H1 (cell line): ENCODE measurements at regions not wholly inside any gene's neighbourhood (a gene's known extent, or its start where the extent isn't known, plus 50 kb on each side); places are given as distances from the start of the nearest gene placed in this dataset.

Experiments
- CTCF ChIA-PET: fragments of 300-600 bp; sonication (Branson Sonifier 250); formaldehyde crosslinking; loops from one replicate; lab custom pipeline; 2021; ENCODE audit not compliant: partially characterized antibody; lab: Charles Lee
- POLR2A ChIA-PET: fragments of 300-600 bp; sonication (Branson Sonifier 250); formaldehyde crosslinking; loops from one replicate; lab custom pipeline; 2021; ENCODE audit warnings: inconsistent platforms; ENCODE audit not compliant: partially characterized antibody; lab: Charles Lee
- DNase-seq, 2 experiments: peaks; one replicate each; pipeline versions ENCODE4 v3.0.0 to v3.0.0-alpha.2; 2010 to 2022; ENCODE audit warnings: low spot score in 2 of 2, low read depth in 1 of 2, mixed read lengths in 1 of 2
- FAIRE-seq: peaks from 2 replicates; lab custom pipeline; 2011; peaks lifted over from hg19 to GRCh38; lab: Jason Lieb, UNC
- H2AFZ ChIP-seq: 2 replicates; pipeline ENCODE4 v1.8.1; 2012; ENCODE audit warnings: low read length, inconsistent platforms
- H2AK5ac ChIP-seq: 2 replicates; pipeline ENCODE4 v1.6.1; 2013; ENCODE audit warnings: low read depth, low read length
- H2BK120ac ChIP-seq: replicated peaks from 2 replicates; pipeline ENCODE3; 2013; ENCODE audit warnings: low read depth, low read length, inconsistent platforms
- H2BK12ac ChIP-seq: 2 replicates; pipeline ENCODE4 v1.6.1; 2013; ENCODE audit warnings: low read depth, low read length
- H2BK15ac ChIP-seq: 2 replicates; pipeline ENCODE4 v1.6.1; 2013; ENCODE audit warnings: low read length
- H2BK20ac ChIP-seq: 2 replicates; pipeline ENCODE4 v1.6.1; 2013; ENCODE audit warnings: low read length
- H2BK5ac ChIP-seq: 2 replicates; pipeline ENCODE4 v1.6.1; 2013; ENCODE audit warnings: low read depth, low read length
- H3K14ac ChIP-seq: 2 replicates; pipeline ENCODE4 v1.6.1; 2013; ENCODE audit warnings: inconsistent platforms; ENCODE audit not compliant: insufficient read length
- H3K18ac ChIP-seq: 2 replicates; pipeline ENCODE4 v1.6.1; 2013; ENCODE audit warnings: low read length; ENCODE audit errors: extremely low read depth
- H3K23ac ChIP-seq: 2 replicates; pipeline ENCODE4 v1.6.1; 2013; ENCODE audit warnings: inconsistent platforms; ENCODE audit not compliant: insufficient read length
- H3K23me2 ChIP-seq: 2 replicates; pipeline ENCODE4 v1.6.1; 2013; ENCODE audit warnings: low read depth, low read length
- H3K27ac ChIP-seq: 2 replicates; pipeline ENCODE4 v1.6.1; 2011; ENCODE audit warnings: low read depth, low read length, inconsistent platforms
- H3K27me3 ChIP-seq, 4 experiments: replicated peaks in 1 of 4; 1 replicate in 1 of 4; 2 replicates in 3 of 4; pipeline versions ENCODE4 v1.6.1 to v1.8.1; 2011 to 2013; ENCODE audit warnings: low read length in 3 of 4, mild to moderate bottlenecking in 3 of 4, inconsistent platforms in 2 of 4, mixed read lengths in 2 of 4, moderate library complexity in 1 of 4; ENCODE audit not compliant: control insufficient read depth in 3 of 4, insufficient read depth in 3 of 4; ENCODE audit errors: extremely low read depth in 1 of 4
- H3K36me3 ChIP-seq, 4 experiments: 2 replicates each; pipeline versions ENCODE4 v1.6.1 to v1.8.1; 2011 to 2013; ENCODE audit warnings: mild to moderate bottlenecking in 4 of 4, low read length in 3 of 4, moderate library complexity in 2 of 4, control low read depth in 1 of 4, inconsistent platforms in 1 of 4; ENCODE audit not compliant: insufficient read depth in 4 of 4, control insufficient read depth in 2 of 4
- H3K4ac ChIP-seq: replicated peaks from 2 replicates; pipeline ENCODE3; 2013; ENCODE audit warnings: low read length, low read depth, mixed read lengths, inconsistent platforms; ENCODE audit not compliant: insufficient read length
- H3K4me1 ChIP-seq, 4 experiments: replicated peaks in 1 of 4; 1 replicate in 1 of 4; 2 replicates in 3 of 4; pipeline versions ENCODE4 v1.6.1 to v1.8.1; 2011 to 2013; ENCODE audit warnings: low read length in 3 of 4, inconsistent platforms in 2 of 4, mixed read lengths in 1 of 4; ENCODE audit not compliant: insufficient read depth in 4 of 4, control insufficient read depth in 3 of 4
- H3K4me2 ChIP-seq, 2 experiments: 2 replicates each; pipeline versions ENCODE4 v1.6.1 to v1.8.1; 2011 to 2013; ENCODE audit warnings: low read depth in 2 of 2, low read length in 2 of 2, control low read depth in 1 of 2, inconsistent platforms in 1 of 2, mild to moderate bottlenecking in 1 of 2; ENCODE audit not compliant: insufficient read depth in 1 of 2
- H3K4me3 ChIP-seq, 4 experiments: fragments of 200-600, 300-600 bp in 1 of 4; sonication (generic), shearing (Covaris generic), sonication (Bioruptor Twin) in 1 of 4; 2 replicates each; pipeline versions ENCODE4 v1.5.1 to v1.8.1; 2011 to 2016; ENCODE audit warnings: low read length in 4 of 4, low read depth in 3 of 4, control low read depth in 2 of 4, inconsistent platforms in 2 of 4, mild to moderate bottlenecking in 2 of 4, mixed read lengths in 1 of 4, moderate library complexity in 1 of 4; ENCODE audit not compliant: insufficient read depth in 2 of 4; ENCODE audit errors: extremely low read depth in 1 of 4
- H3K56ac ChIP-seq: replicated peaks from 2 replicates; pipeline ENCODE3; 2013; ENCODE audit warnings: low read depth, mild to moderate bottlenecking, mixed read lengths, low read length, inconsistent platforms; ENCODE audit not compliant: insufficient read length
- H3K79me1 ChIP-seq: 2 replicates; pipeline ENCODE4 v1.6.1; 2013; ENCODE audit warnings: low read depth, low read length, control low read depth
- H3K79me2 ChIP-seq, 2 experiments: 2 replicates each; pipeline versions ENCODE4 v1.6.1 to v1.8.1; 2012 to 2013; ENCODE audit warnings: low read length in 2 of 2, mild to moderate bottlenecking in 2 of 2, inconsistent platforms in 1 of 2; ENCODE audit not compliant: insufficient read depth in 2 of 2, control insufficient read depth in 1 of 2
- H3K9ac ChIP-seq, 4 experiments: replicated peaks in 1 of 4; 1 replicate in 1 of 4; 2 replicates in 3 of 4; pipeline versions ENCODE4 v1.6.1 to v1.8.1; 2011 to 2013; ENCODE audit warnings: low read depth in 3 of 4, low read length in 3 of 4, control low read depth in 2 of 4, mild to moderate bottlenecking in 2 of 4, moderate library complexity in 2 of 4, inconsistent platforms in 1 of 4; ENCODE audit errors: extremely low read depth in 1 of 4
- H3K9me3 ChIP-seq, 2 experiments: 2 replicates each; pipeline versions ENCODE4 v1.6.1 to v1.8.1; 2012 to 2013; ENCODE audit warnings: mild to moderate bottlenecking in 2 of 2, moderate library complexity in 2 of 2, control low read depth in 1 of 2, inconsistent platforms in 1 of 2, low read depth in 1 of 2, low read length in 1 of 2, mixed read lengths in 1 of 2; ENCODE audit not compliant: insufficient read depth in 2 of 2
- H4K20me1 ChIP-seq, 2 experiments: replicated peaks in 1 of 2; 2 replicates each; pipeline versions ENCODE3 to v1.8.1; 2011 to 2013; ENCODE audit warnings: inconsistent platforms in 2 of 2, low read length in 2 of 2, mild to moderate bottlenecking in 1 of 2; ENCODE audit not compliant: insufficient read depth in 2 of 2, control insufficient read depth in 1 of 2
- H4K5ac ChIP-seq: 2 replicates; pipeline ENCODE4 v1.6.1; 2013; ENCODE audit warnings: low read length, low read depth, mixed read lengths, inconsistent platforms; ENCODE audit not compliant: insufficient read length
- H4K8ac ChIP-seq: 2 replicates; pipeline ENCODE4 v1.8.0; 2013; ENCODE audit warnings: mild to moderate bottlenecking, moderate library complexity, low read length, inconsistent platforms; ENCODE audit not compliant: insufficient read depth; ENCODE audit errors: extremely low read depth
- H4K91ac ChIP-seq: replicated peaks from 2 replicates; pipeline ENCODE3; 2013; ENCODE audit warnings: low read length, mixed read lengths, inconsistent platforms; ENCODE audit not compliant: insufficient read length
- BCL11A ChIP-seq, 2 experiments: IDR thresholded peaks; one replicate each; pipeline ENCODE4 v1.6.1; 2011; ENCODE audit warnings: low read depth in 2 of 2, low read length in 2 of 2, mild to moderate bottlenecking in 2 of 2
- CHD1 ChIP-seq: IDR thresholded peaks from 2 replicates; pipeline ENCODE4 v1.6.1; 2012; ENCODE audit warnings: low read depth, low read length, improper control_type of control experiment
- HDAC6 ChIP-seq: IDR thresholded peaks from one replicate; pipeline ENCODE4 v1.7.1; 2012; ENCODE audit warnings: low read depth, mild to moderate bottlenecking, inconsistent platforms, low read length, moderate library complexity
- PHF8 ChIP-seq: fragments of 200-600 bp; sonication (generic); conservative IDR thresholded peaks from 2 replicates; pipeline ENCODE4 v1.7.1; 2012; ENCODE audit warnings: low read depth, mild to moderate bottlenecking, inconsistent platforms, low read length, moderate library complexity
- POU5F1 ChIP-seq: IDR thresholded peaks from 2 replicates; pipeline ENCODE4 v1.6.1; 2011; ENCODE audit warnings: low read depth, mild to moderate bottlenecking, low read length, moderate library complexity
- RAD21 ChIP-seq, 2 experiments: IDR thresholded peaks in 1 of 2; conservative IDR thresholded peaks in 1 of 2; 2 replicates each; pipeline ENCODE4 v1.6.1; 2011; ENCODE audit warnings: low read depth in 2 of 2, low read length in 2 of 2, improper control_type of control experiment in 1 of 2, inconsistent platforms in 1 of 2, mild to moderate bottlenecking in 1 of 2, moderate library complexity in 1 of 2
- RFX5 ChIP-seq: IDR thresholded peaks from 2 replicates; pipeline ENCODE4 v1.6.1; 2011; ENCODE audit warnings: low read depth, low read length, improper control_type of control experiment, borderline replicate concordance
- SIX5 ChIP-seq: IDR thresholded peaks from 2 replicates; pipeline ENCODE4 v1.6.1; 2011; ENCODE audit warnings: mild to moderate bottlenecking, low read depth, low read length
- SRF ChIP-seq: IDR thresholded peaks from 2 replicates; pipeline ENCODE4 v1.6.1; 2011; ENCODE audit warnings: mild to moderate bottlenecking, low read depth, low read length, moderate library complexity
- TEAD4 ChIP-seq: IDR thresholded peaks from 2 replicates; pipeline ENCODE4 v1.6.1; 2012; ENCODE audit warnings: low read depth, low read length, inconsistent platforms, mixed read lengths
- WGBS, 2 experiments: shearing (Covaris generic) in 1 of 2; methylation state at CpG; one replicate each; pipeline versions ENCODE4 v1.1.6 to v1.1.7; 2013 to 2015; ENCODE audit warnings: low lambda C conversion rate in 2 of 2, mixed read lengths in 2 of 2, inconsistent platforms in 1 of 2, low coverage in 1 of 2, missing lambda C conversion rate in 1 of 2; ENCODE audit not compliant: insufficient replicate concordance in 2 of 2, insufficient coverage in 1 of 2, insufficient read length in 1 of 2; ENCODE audit errors: extremely low coverage in 1 of 2, missing lambda C conversion rate in 1 of 2; 5-methylcytosine and 5-hydroxymethylcytosine counted together
- TF ChIP-seq, protein P1 (sequence below): IDR thresholded peaks from 2 replicates; pipeline ENCODE4 v1.6.1; 2011; ENCODE audit warnings: low read depth, mild to moderate bottlenecking, low read length; ENCODE audit not compliant: insufficient read depth
- TF ChIP-seq, protein P2 (sequence below), 3 experiments: IDR thresholded peaks; 1 replicate in 2 of 3; 2 replicates in 1 of 3; pipeline versions ENCODE4 v1.5.1 to v1.6.1; 2011; ENCODE audit warnings: low read length in 3 of 3, mild to moderate bottlenecking in 3 of 3, inconsistent platforms in 2 of 3, low read depth in 1 of 3, moderate library complexity in 1 of 3; ENCODE audit not compliant: insufficient read depth in 1 of 3; ENCODE audit errors: control extremely low read depth in 1 of 3

DNA sequence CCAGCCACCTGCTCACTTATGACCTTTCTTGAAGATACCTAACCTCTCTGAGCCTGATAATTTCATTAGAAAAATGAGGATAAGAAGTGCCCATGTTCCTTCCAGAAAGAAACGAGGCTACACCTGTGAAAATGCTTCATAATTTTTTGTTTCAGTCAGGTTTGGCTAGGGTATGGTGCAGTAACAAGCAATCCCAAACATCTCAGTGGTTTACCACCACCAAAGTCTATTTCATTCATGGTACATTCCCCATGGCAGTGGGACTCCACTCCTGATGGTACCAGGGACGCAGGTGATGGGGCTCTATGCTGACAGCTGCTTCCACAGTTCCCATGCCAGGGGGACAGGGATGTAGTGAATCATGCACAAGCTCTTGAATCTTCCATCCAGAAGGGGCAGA is 147.6 kb upstream of the CES5A start:
- FAIRE-seq (no peak), DNase-seq (no peak)
- H3K56ac ChIP-seq = no peak overlapping the region
- no peak overlapping the region for H3K14ac ChIP-seq
- H4K8ac ChIP-seq = no peak overlapping the region
- H3K23ac ChIP-seq = no peak overlapping the region
- ChIA-PET CTCF (interaction anchor here (0.8 to 2.7 kb wide), 4 partner anchors 11 to 274 kb away, joined by 3 to 8 read pairs (median 4); no protein-coding TSS in a partner anchor), POLR2A (no interaction called here)
- H4K91ac ChIP-seq = no peak overlapping the region
- no peak overlapping the region for H2BK120ac ChIP-seq
- H2BK5ac ChIP-seq = no peak overlapping the region
- H2BK12ac ChIP-seq = no peak overlapping the region
- H4K20me1 ChIP-seq = no peaks in the 10 kb centered on the region
- no peak overlapping the region for H2BK20ac ChIP-seq
- no peaks in the 10 kb centered on the region for H3K79me2 ChIP-seq
- no peaks in the 10 kb centered on the region for H3K79me1 ChIP-seq
- no peak overlapping the region for H4K5ac ChIP-seq
- no peaks in the 10 kb centered on the region for H3K4me1 ChIP-seq
- H3K18ac ChIP-seq = no peak overlapping the region
- peaks cover 9% of the 10 kb centered on the region; the same call in 1 of the 2 replicates for H3K23me2 ChIP-seq
- no peak overlapping the region for H3K4ac ChIP-seq
- H3K27me3 ChIP-seq = no peaks in the 10 kb centered on the region
- no peaks in the 10 kb centered on the region for H3K36me3 ChIP-seq
- WGBS, 2 experiments = 85% methylated on average over 2 of the region's 2 CpGs; no CpG with 5 or more reads in 1 of the 2 experiments
- H3K4me2 ChIP-seq = no peak overlapping the region
- no peak overlapping the region for H3K4me3 ChIP-seq
- H3K27ac ChIP-seq = no peak overlapping the region
- no peak overlapping the region for H3K9ac ChIP-seq
- no peaks in the 10 kb centered on the region for H3K9me3 ChIP-seq
- no peak overlapping the region for H2BK15ac ChIP-seq
- no peak overlapping the region for H2AFZ ChIP-seq
- no peak overlapping the region for H2AK5ac ChIP-seq
- TF ChIP-seq, protein P1, sequence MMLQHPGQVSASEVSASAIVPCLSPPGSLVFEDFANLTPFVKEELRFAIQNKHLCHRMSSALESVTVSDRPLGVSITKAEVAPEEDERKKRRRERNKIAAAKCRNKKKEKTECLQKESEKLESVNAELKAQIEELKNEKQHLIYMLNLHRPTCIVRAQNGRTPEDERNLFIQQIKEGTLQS = no peak
- no peak for TF ChIP-seq SRF
- no peak for TF ChIP-seq BCL11A (IDR thresholded peaks at IDR 0.05; ENCODE audit: low read depth in 2 of 2, low read length in 2 of 2)
- TF ChIP-seq CHD1 = no peak
- no peak for TF ChIP-seq POU5F1
- TF ChIP-seq RAD21 (IDR thresholded peaks at IDR 0.05 in 1 of 2, conservative IDR thresholded peaks at IDR 0.05 in 1 of 2; ENCODE audit: low read depth in 2 of 2, low read length in 2 of 2) = no peak
- no peak for TF ChIP-seq PHF8
- no peak for TF ChIP-seq RFX5
- no peak for TF ChIP-seq SIX5
- TF ChIP-seq, protein P2, sequence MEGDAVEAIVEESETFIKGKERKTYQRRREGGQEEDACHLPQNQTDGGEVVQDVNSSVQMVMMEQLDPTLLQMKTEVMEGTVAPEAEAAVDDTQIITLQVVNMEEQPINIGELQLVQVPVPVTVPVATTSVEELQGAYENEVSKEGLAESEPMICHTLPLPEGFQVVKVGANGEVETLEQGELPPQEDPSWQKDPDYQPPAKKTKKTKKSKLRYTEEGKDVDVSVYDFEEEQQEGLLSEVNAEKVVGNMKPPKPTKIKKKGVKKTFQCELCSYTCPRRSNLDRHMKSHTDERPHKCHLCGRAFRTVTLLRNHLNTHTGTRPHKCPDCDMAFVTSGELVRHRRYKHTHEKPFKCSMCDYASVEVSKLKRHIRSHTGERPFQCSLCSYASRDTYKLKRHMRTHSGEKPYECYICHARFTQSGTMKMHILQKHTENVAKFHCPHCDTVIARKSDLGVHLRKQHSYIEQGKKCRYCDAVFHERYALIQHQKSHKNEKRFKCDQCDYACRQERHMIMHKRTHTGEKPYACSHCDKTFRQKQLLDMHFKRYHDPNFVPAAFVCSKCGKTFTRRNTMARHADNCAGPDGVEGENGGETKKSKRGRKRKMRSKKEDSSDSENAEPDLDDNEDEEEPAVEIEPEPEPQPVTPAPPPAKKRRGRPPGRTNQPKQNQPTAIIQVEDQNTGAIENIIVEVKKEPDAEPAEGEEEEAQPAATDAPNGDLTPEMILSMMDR (IDR thresholded peaks at IDR 0.05; ENCODE audit: control extremely low read depth in 1 of 3, insufficient read depth in 1 of 3, low read depth in 1 of 3, low read length in 3 of 3) = no peak
- no peak for TF ChIP-seq HDAC6
- no peak for TF ChIP-seq TEAD4
